Keratinocyte (primary cell): ENCODE measurements at regions not wholly inside any gene's neighbourhood (a gene's known extent, or its start where the extent isn't known, plus 50 kb on each side); places are given as distances from the start of the nearest gene placed in this dataset.

ENCODE experiments used
- DNase-seq: peaks from one replicate; pipeline ENCODE4 v3.0.0-alpha.2; 2011; ENCODE audit warnings: low read depth, missing footprints, low spot score
- FAIRE-seq: peaks from 2 replicates; lab custom pipeline; 2011; peaks lifted over from hg19 to GRCh38; lab: Jason Lieb, UNC
- H2AFZ ChIP-seq: 2 replicates; pipeline ENCODE4 v1.6.0; 2012; ENCODE audit warnings: low read length, control low read depth, inconsistent platforms; ENCODE audit not compliant: control insufficient read depth
- H3K27ac ChIP-seq: 2 replicates; pipeline ENCODE4 v1.5.1; 2011; ENCODE audit warnings: low read length; ENCODE audit not compliant: control insufficient read depth, insufficient read depth
- H3K27me3 ChIP-seq: 3 replicates; pipeline ENCODE4 v1.6.0; 2011; ENCODE audit warnings: low read length; ENCODE audit not compliant: control insufficient read depth, insufficient read depth; ENCODE audit errors: extremely low read depth
- H3K36me3 ChIP-seq, 2 experiments: 2 replicates in 1 of 2; 3 replicates in 1 of 2; pipeline ENCODE4 v1.5.1; 2011; ENCODE audit warnings: low read length in 2 of 2, mild to moderate bottlenecking in 1 of 2; ENCODE audit not compliant: control insufficient read depth in 2 of 2, insufficient read depth in 2 of 2; ENCODE audit errors: extremely low read depth in 1 of 2
- H3K4me1 ChIP-seq: 3 replicates; pipeline ENCODE4 v1.5.1; 2011; ENCODE audit warnings: low read length; ENCODE audit not compliant: control insufficient read depth, insufficient read depth; ENCODE audit errors: extremely low read depth
- H3K4me2 ChIP-seq: 3 replicates; pipeline ENCODE4 v1.6.0; 2011; ENCODE audit warnings: low read depth, low read length; ENCODE audit not compliant: control insufficient read depth, insufficient read depth; ENCODE audit errors: extremely low read depth
- H3K4me3 ChIP-seq, 3 experiments: fragments of 200-600 bp in 1 of 3; sonication (generic) in 1 of 3; 2 replicates in 2 of 3; 3 replicates in 1 of 3; pipeline ENCODE4 v1.5.1; 2011 to 2016; ENCODE audit warnings: low read length in 3 of 3, mild to moderate bottlenecking in 3 of 3, control low read depth in 2 of 3, inconsistent platforms in 1 of 3, low read depth in 1 of 3, mixed read lengths in 1 of 3, mixed run types in 1 of 3, moderate library complexity in 1 of 3; ENCODE audit not compliant: control insufficient read depth in 2 of 3, insufficient read depth in 2 of 3; ENCODE audit errors: extremely low read depth in 1 of 3
- H3K79me2 ChIP-seq: 2 replicates; pipeline ENCODE4 v1.6.0; 2012; ENCODE audit warnings: low read length; ENCODE audit not compliant: control insufficient read depth, insufficient read depth
- H3K9ac ChIP-seq: 3 replicates; pipeline ENCODE4 v1.6.0; 2011; ENCODE audit warnings: low read length; ENCODE audit not compliant: control insufficient read depth, insufficient read depth; ENCODE audit errors: extremely low read depth
- H3K9me1 ChIP-seq: 3 replicates; pipeline ENCODE4 v1.6.0; 2011; ENCODE audit warnings: low read length; ENCODE audit not compliant: control insufficient read depth, insufficient read depth; ENCODE audit errors: extremely low read depth
- H3K9me3 ChIP-seq: 2 replicates; pipeline ENCODE4 v1.5.1; 2012; ENCODE audit warnings: low read depth, low read length; ENCODE audit not compliant: control insufficient read depth
- H4K20me1 ChIP-seq: 3 replicates; pipeline ENCODE4 v1.6.0; 2011; ENCODE audit warnings: low read length; ENCODE audit not compliant: control insufficient read depth, insufficient read depth; ENCODE audit errors: extremely low read depth
- EZH2 ChIP-seq: IDR thresholded peaks from one replicate; pipeline ENCODE4 v1.6.1; 2012; ENCODE audit warnings: inconsistent platforms, mild to moderate bottlenecking, low read length, moderate library complexity
- dilution Hi-C: fragments of 300-500 bp; cut with MboI; formaldehyde crosslinking; loops from one replicate; pipeline ENCODE4 v1.7.0; 2020; ENCODE audit warnings: low sequenced_read_pairs; ENCODE audit not compliant: extremely low pct_ligation_motif_present
- TF ChIP-seq, protein P1 (sequence below), 3 experiments: IDR thresholded peaks in 1 of 3; conservative IDR thresholded peaks in 1 of 3; optimal IDR thresholded peaks in 1 of 3; 2 replicates in 2 of 3; 3 replicates in 1 of 3; pipeline versions ENCODE3 to v1.5.1; 2011; ENCODE audit warnings: low read length in 3 of 3, mild to moderate bottlenecking in 3 of 3, moderate library complexity in 2 of 3, control low read depth in 1 of 3, inconsistent platforms in 1 of 3; ENCODE audit not compliant: insufficient read depth in 2 of 3; ENCODE audit errors: extremely low read depth in 1 of 3

- Histone ChIP-seq H3K4me2 (no peak overlapping the region), H2AFZ (no peak overlapping the region), H3K9me3 (peaks cover 3% of the 10 kb centered on the region), H3K4me1 (no peaks in the 10 kb centered on the region), H3K27ac (no peak overlapping the region), H4K20me1 (no peaks in the 10 kb centered on the region), H3K27me3 (no peaks in the 10 kb centered on the region), H3K9me1 (no peaks in the 10 kb centered on the region), H3K79me2 (no peaks in the 10 kb centered on the region), H3K36me3 (no peaks in the 10 kb centered on the region), H3K9ac (no peak overlapping the region), H3K4me3 (no peak overlapping the region)
- TF ChIP-seq EZH2: no peak
- TF ChIP-seq, protein P1, sequence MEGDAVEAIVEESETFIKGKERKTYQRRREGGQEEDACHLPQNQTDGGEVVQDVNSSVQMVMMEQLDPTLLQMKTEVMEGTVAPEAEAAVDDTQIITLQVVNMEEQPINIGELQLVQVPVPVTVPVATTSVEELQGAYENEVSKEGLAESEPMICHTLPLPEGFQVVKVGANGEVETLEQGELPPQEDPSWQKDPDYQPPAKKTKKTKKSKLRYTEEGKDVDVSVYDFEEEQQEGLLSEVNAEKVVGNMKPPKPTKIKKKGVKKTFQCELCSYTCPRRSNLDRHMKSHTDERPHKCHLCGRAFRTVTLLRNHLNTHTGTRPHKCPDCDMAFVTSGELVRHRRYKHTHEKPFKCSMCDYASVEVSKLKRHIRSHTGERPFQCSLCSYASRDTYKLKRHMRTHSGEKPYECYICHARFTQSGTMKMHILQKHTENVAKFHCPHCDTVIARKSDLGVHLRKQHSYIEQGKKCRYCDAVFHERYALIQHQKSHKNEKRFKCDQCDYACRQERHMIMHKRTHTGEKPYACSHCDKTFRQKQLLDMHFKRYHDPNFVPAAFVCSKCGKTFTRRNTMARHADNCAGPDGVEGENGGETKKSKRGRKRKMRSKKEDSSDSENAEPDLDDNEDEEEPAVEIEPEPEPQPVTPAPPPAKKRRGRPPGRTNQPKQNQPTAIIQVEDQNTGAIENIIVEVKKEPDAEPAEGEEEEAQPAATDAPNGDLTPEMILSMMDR (optimal IDR thresholded peaks at IDR 0.05 in 1 of 3, IDR thresholded peaks at IDR 0.05 in 1 of 3, conservative IDR thresholded peaks at IDR 0.05 in 1 of 3; ENCODE audit: extremely low read depth in 1 of 3, insufficient read depth in 2 of 3, low read length in 3 of 3): no peak
- dilution Hi-C loops: no loop called here
- FAIRE-seq (no peak), DNase-seq (no peak)
These were observed 307.4 kb upstream of the DPPA4 start for GRCh38 chr3:109644746-109645145.

DNA sequence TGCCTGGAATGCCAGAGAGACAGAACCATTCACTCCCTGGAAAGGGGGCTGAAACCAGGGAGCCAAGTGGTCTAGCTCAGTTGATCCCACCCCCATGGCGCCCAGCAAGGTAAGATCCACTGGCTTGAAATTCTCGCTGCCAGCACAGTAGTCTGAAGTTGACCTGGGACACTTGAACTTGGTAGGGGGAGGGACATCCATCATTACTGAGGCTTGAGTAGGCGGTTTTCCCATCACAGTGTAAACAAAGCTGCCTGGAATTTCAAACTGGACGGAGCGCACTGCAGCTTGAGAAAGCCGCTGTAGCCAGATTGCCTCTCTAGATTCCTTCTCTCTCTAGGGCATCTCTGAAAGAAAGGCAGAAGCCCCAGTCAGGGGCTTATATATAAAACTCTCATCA is 310.7 kb upstream of the DPPA4 start:
- DNase-seq (no peak), FAIRE-seq (no peak)
- no peaks in the 10 kb centered on the region for H4K20me1 ChIP-seq
- peaks cover 3% of the 10 kb centered on the region for H3K9me3 ChIP-seq
- no peak overlapping the region for H3K4me3 ChIP-seq
- no peak overlapping the region for H3K9ac ChIP-seq
- no peak overlapping the region for H2AFZ ChIP-seq
- no peaks in the 10 kb centered on the region for H3K36me3 ChIP-seq
- no peaks in the 10 kb centered on the region for H3K79me2 ChIP-seq
- no peak overlapping the region for H3K27ac ChIP-seq
- H3K4me1 ChIP-seq: no peaks in the 10 kb centered on the region
- H3K4me2 ChIP-seq: no peak overlapping the region
- H3K9me1 ChIP-seq: no peaks in the 10 kb centered on the region
- TF ChIP-seq, protein P1 (optimal IDR thresholded peaks at IDR 0.05 in 1 of 3, IDR thresholded peaks at IDR 0.05 in 1 of 3, conservative IDR thresholded peaks at IDR 0.05 in 1 of 3; ENCODE audit: extremely low read depth in 1 of 3, insufficient read depth in 2 of 3, low read length in 3 of 3): no peak
- no peak for TF ChIP-seq EZH2
- dilution Hi-C loops: no loop called here
- H3K27me3 ChIP-seq: no peaks in the 10 kb centered on the region
